HG03432 (cell line): ENCODE measurements at regions not wholly inside any gene's neighbourhood (a gene's known extent, or its start where the extent isn't known, plus 50 kb on each side); places are given as distances from the start of the nearest gene placed in this dataset.

Experiments
- ATAC-seq: cut with Tn5 transposase; IDR thresholded peaks from one replicate; pipeline ENCODE4 v1.9.1; 2021; ENCODE audit warnings: mild to moderate bottlenecking, moderate library complexity; ENCODE audit not compliant: unreplicated experiment

DNA sequence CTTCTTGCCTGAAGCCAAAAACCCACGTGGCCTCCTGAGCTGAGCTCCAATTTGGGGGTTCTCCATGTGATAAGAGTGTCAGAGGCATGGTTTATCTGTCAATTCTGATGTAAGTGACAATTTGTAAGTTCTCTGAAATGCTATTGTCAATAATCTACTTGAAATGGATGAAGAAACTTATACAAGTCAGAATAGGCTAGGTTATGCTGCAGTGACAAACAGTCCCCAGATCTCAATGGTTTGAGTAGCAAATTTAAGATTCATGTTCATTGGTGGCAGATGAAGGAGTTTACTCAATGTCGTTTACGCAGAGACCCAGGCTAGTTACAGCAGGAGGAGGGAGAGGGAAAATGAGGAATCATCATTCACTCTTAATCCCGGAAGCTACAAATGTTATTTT is 352.4 kb downstream of the KIF16B start:
- no peak for ATAC-seq

DNA sequence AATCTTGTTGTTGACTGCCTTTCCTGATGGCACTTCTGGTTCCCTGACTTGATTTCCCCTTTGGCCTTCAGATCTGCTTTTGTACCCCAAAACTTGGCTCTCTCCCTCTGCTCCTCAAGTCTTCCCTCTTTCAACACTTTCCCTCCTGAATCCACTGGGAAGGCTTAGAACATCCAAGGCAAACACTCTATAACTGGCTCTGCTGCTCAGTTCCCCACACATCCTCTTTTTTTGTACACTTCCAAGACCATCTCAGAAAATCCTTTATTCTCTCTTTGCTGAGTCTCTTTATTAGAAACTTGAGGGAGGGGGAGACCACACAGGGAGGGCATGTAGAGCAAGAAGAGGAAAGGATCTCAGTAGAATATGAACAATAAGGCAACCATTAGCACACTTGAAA is 354.1 kb downstream of the KIF16B start:
- no peak for ATAC-seq

DNA sequence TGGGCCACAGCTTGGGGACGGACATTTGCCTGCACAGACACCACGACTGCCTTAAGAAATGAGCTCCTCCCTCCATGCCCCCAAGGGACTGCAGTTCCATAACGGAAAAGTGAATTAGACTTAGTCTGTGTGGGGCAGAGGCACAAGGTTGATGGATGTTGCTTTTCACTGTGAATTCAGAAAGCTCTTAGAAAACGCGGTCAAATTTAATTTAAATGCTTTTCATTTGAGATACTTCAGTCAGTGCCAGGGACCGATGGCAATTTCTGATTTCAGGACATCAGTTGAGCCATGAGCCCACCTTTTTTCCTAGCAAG is 356.4 kb downstream of the KIF16B start:
- no peak for ATAC-seq

DNA sequence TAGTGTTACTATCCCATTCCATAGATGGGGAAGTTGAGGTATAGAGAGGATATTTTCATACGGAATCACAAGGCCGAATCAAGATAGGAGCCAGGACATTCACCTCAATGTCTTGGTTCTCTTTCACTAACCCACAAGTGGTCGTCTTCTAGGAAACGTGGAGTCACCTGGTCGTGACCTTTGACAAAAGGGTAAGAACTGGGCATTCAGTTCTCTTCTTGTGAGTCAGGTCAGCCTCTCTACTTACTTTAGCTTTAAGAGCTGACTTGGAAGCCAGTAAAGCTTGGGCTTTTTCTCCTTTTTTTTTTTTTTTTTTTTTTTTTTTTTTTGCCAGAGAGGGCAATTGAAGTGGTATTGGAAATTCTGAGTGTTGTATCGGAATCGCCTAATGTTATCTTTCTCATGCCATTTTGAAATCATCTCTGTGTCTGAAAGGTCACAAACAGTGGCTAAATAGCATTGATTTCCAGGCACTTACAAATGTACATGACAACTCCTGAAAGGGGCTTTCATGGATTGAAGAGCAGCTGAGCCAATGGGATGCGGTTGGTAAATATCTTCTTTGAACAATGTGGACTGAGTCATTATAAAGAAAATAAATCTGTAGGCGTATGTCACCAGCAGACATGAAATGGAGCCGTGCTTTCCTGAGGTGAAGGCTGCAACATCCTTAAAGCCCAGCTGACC is 356.9 kb downstream of the KIF16B start:
- no peak for ATAC-seq

DNA sequence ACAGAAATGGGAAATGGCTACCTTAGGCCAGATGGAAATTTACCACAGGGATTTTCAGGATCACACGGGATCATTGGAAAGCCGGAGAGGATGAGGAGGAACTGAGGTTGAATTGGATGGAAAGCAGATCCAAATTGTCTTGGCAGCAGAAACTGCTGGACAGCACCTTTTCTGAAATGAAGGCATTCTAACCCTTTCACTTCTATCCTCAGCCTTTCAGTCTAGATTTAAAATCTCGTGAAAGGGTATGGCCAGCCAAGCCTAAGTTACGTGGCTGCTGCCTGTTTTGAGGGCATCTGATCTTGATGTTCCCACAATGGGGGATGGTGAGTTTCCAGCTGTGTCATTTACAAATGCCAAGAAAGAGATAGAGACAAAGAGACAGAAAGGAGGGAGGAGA is 358.2 kb downstream of the KIF16B start:
- no peak for ATAC-seq

DNA sequence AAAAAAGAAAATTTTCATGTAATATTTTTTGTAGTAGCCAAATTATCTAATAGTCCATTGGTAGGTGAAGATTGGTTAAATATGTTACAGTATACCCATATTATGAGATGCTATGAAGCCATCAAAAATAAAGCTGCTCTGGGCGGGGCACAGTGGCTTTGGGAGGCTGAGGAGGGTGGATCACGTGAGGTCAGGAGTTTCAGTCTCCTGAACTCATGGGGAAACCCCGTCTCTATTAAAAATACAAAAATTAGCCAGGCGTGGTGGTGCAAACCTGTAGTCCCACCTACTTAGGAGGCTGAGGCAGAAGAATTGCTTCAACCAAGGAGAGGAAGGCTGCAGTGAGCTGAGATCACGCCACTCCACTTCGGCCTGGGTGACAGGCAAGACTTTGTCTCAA is 360.5 kb downstream of the KIF16B start:
- no peak for ATAC-seq

DNA sequence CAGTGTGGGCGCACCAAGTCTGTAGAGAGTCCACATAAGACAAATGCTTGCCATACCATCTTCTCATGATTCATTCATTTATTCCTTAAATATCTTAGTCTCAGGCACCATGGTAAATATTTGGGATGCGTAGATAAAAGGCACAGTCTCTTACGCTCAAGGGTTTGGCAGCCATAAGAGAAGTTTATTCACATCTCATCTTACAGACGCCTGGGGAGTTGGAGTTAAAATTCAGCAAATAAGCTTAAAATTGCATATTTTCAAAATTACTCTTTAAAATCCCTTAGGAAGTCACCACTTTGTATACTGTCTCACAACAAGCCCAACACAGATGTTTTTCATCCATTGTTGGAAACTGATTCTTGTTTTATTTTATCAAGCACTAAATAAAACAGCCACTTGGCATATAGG is 363.3 kb downstream of the KIF16B start:
- no peak for ATAC-seq

DNA sequence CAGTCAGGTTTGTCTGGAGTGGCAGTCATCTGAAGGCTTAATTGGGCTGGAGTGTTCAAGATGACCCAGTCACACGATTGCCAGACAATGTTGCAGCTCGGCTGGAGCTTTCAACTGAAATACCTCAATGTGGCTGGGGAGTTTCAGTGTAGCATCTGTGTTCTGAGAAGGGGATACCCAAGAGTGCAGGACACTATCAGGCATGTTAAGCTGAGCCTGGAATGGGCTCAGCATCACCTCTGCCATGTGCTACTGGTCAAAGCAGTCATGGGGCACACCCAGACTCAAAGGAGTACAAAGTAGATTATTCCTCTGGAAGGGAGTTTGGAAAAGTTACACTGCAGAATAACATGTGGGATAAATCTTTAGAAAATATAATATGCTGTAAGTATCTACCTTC is 363.9 kb downstream of the KIF16B start:
- ATAC-seq = no peak

DNA sequence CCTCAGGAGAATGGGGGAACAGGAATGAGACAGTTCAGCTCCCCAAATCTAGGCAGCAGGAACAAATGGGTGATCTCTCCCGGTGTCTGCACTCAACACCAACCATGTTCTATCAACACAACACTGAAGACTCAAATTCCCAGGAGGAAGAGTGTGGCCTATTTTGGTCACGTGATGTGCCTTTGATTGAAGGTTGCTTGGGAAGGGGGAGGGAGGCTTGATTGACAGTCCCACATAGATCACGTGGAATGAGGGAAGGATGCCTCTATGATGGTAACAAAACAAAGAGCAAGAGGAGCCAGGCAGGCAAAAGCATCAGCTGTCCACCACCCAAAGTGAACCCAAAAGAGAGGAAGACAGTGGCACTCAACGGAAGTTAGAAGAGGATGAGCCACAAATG is 364.8 kb downstream of the KIF16B start:
- ATAC-seq = no peak

DNA sequence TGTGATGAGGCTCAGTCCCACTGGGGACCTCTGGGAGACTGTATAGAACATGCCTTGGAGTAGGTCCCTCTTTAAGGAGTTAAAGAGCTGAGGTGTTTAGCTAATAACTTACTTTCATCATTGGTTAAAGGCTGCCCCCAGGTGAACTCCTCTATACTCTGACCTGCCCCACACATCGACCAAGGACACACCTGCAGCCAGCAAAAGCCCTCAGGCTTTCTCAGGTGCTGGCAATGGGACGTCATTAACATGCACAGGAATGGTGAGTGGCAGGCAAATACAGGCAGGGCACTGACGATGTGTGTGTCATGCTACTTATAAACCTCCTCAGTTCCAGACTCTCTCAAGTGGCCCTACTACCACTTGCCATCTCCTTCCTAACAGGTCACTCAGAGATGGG is 366.4 kb downstream of the KIF16B start:
- no peak for ATAC-seq

DNA sequence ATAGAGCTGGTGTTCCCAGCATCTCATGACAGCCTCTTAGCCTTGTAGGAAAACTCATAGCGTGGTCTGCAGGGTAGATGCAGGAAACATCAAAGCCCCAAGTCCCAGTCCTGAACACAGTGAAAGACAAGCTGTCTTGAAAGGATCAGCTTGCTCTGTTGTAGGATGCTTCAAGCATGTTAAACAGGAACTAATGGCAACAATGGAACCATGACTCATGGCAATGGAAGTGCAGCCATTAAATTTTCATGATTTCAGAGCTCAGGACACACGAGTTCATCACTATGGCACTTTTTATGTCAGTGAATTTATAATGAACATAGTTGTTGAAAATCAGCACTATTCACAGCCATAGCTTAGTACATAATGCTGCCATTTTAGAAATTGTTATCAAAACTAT is 367.7 kb downstream of the KIF16B start:
- ATAC-seq = no peak

DNA sequence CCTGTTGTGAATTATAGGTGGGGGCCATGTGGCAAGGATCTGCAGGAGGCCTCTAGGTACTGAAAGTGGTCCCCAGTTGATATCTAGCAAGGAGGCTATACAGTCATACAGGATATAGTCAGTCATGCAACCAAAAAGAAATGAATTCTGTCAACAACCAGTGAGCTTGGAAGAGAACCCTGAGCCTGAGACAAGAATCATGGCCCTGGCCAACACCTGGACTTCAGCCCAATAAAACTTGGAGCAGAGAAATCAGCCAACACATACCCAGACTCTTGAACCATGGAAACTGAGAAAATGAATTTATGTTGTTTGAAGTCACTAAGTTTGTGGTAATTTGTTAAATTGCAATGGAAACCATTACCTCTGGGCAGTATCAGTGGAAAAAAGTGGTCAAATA is 370.2 kb downstream of the KIF16B start:
- no peak for ATAC-seq

DNA sequence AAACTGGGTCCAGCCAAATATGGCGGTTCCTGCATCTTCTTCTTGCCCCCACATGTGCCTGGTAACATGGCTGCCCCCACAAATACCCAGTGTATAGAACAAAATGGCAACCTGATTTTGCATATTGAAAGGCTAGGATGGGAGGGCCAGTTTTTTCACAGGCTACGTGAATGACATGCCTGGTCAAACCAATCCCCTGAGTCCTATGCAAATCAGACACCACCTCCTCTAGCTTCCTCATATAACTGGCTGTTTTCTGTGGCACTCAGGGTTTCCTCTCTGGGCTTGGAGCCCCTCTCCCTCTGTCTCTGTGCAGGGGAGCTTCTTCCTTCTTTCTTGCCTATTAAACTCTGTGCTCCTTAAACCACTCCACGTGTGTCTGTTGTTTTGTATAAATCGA is 372.1 kb downstream of the KIF16B start:
- no peak for ATAC-seq

DNA sequence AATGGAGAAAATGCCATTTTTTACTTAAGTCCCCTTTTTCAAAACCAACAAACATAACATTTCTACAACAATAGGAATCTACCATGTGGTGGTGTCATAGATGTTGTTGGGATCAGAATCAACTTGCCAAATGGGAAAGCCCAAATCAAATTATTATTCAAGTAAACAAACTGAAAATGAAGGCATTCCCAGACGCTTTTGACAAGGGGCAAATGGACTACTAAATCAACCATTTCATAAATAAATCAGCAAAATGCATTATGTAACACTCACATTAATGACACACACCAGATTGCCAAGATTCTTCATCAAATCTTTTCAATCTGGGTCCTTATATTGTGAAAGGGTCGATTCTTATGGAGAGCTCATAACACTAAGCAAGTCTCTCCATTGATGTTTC is 375.6 kb downstream of the KIF16B start:
- no peak for ATAC-seq

DNA sequence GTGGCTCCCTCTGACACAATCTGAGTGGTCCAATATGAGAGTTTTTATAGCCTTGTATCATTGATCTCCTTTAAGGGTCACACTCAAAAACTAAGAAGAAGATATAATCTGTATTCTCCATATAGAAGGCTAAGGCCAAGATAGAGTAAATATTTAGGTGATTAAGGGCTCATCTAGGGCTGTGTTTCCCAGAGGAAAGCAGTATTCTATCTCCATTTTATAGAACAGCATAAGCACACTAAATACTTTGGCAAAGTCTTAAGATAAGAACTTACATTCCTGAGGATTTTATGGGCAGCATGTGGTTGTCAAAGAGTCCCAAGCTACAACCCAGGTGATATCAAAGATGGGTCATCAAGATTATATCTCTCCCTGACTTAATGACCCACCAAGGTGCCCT is 377.6 kb downstream of the KIF16B start:
- ATAC-seq = no peak

DNA sequence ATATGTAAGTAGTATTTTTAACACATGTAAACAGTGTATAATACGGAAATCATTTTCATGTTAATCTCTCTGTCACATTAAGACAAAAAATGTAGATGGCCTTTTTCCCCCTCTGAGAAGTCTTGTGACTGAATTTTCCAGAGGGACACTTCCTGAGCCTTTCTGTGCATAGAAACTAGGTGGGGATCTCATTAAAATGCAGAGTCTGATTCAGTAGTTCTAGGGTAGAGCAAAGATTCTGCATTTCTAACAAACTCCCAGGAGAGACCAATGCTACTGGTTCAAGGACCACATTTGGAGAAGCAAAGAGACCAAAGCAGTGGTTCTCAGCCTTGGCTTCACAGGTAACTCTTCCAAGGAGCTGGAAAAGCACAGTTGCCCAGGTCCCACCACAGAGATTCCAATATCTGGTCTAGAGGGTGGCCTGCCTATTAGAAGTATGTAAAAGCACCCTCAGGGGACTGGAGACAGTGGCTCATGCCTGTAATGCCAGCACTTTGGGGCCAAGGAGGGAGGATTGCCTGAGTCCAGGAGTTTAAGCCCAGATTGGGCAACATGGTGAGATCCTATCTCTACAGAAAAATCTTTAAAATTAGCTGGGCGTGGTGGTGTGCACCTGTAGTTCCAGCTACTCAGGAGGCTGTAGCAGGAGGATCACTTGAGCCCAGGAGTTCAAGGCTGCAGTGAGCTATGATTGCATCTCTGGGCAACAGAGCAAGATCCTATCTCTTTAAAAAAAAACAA is 378.5 kb downstream of the KIF16B start:
- ATAC-seq = no peak

DNA sequence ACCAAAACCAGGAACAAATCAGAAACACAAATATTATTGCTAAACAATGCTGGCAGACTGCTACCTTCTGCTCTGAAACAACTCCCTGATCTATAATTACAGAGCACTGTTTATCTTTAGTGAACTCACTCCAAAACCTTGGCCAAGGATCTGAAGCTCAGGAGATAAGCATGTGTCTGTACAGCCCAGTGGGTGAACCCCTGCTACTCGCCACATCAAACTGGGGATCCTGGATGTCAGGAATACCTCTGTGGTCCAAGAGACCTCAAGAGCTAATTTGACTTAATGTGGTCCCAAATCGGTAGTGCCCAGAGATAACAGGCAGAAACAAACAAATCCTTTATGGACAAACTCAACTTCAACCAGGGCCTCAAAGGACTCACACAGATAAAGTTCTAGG is 381.8 kb downstream of the KIF16B start:
- no peak for ATAC-seq

DNA sequence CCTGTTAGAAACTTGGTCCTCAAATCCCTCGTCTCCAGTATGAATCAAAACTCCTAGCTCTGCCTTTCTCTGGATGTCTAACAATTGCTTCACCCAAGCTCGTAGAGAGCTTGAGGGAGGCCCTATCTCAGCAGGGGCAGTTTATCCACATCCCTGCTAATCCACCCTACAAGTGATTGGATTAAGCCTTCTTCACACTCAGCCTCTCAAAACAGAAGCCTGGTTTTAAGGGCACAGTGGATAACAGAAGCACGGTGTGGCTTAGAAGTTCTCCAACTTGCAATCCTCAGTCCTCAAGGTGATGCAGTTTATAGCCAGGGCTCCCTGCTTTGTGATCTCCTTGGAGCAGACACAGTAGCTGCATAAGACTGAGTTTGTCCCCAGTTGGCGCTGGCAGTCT is 383.9 kb downstream of the KIF16B start:
- ATAC-seq = no peak

DNA sequence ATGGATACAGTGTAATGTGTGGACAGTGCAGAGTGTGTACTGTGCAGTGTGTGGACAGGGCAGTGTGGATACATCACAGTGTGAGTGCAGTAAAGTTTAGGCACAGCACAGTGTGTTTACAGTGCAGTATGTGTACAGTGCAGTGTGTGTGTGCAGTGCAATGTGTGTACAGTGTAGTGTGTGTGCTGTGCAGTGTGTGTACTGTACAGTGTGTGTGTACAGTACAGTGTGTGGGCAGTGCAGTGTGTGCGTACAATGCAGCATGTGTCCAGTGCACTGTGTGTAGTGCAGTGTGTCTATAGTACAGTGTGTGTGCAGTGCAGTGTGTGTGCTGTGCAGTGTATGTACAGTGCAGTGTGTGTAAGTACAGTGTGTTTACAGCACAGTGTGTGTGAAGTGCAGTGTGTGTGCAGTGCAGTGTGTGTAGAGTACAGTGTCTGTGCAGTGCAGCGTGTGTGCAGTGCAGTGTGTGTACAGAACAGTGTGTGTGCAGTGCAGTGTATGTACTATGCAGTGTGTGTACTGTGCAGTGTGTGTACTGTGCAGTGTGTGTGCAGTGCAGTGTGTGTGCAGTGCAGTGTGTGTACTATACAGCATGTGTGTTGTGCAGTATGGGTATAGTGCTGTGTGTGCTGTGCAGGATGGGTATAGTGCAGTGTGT is 385.2 kb downstream of the KIF16B start:
- ATAC-seq = no peak

DNA sequence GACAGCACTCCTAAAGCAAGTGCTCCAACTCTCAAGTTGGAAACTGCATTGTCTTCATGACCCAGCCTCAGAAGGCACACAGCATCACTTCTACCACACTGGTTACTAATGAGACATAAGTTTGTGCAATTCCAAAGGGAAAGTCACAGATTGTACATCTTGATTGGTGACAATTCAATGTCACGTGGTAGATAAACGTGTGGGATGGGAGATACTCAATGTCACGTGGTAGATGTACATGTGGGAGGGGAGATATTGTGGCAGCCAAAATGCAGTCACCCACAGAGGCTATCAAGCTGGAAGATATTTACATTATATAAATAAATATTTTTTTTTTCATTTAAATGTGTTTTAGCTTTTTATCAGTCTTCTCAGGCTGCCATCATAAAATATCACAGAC is 393.3 kb downstream of the KIF16B start:
- no peak for ATAC-seq

DNA sequence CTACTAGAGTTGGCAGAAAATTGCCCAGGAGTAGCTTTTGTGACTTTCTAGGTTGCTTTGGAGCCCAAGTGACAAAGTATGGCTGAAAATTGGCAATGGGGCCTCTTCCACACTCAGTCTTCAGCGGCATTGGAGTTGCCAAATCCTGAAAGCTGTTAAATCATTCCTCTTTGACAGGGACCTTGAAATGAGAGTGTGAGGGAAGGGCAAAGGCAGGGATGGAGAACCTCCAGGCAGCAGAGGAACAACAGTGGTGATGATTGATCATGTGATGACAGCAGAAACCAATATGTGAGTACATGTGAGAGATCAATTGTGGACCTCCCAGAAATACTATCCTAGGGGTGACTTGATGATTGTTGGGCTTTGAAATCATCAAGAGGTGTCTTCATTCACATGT is 393.9 kb downstream of the KIF16B start:
- no peak for ATAC-seq

DNA sequence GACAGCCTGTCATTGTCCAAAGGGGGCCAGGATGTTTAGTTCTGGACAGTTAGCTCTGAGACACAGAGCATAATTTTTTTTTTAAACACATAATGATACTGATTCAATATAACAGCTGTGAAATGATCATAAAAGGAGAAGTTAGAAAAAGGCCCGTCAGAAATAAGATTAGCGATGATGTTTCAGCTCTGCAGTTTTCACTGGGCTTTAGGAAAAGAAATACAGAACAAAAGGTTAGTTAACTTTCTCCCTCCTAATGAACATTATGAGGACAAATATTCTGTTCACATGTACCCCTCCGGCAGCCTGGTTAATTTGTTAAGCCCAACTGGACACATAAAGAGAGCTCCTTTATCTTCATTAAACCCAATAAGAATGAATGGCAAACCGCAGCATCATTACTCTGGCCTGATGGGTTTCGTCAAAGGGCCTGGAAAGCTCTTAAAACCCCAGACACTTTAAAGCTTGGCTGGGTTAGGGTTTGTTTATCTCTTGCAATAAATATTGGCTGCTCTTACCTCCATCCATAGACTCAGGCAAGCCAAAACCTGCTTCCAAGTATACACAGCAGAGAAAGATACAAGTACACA is 394.6 kb downstream of the KIF16B start:
- no peak for ATAC-seq
